Glomerular visceral epithelial cell (primary cell): ENCODE measurements at regions not wholly inside any gene's neighbourhood (a gene's known extent, or its start where the extent isn't known, plus 50 kb on each side); places are given as distances from the start of the nearest gene placed in this dataset.

ENCODE experiments used
- DNase-seq: peaks from one replicate; pipeline ENCODE4 v3.0.0-alpha.2; 2016; ENCODE audit errors: extremely low spot score

- DNase-seq: no peak
Measured at GRCh38 chr11:42593441-42593840, 718.4 kb upstream of the API5 start.

- no peak for DNase-seq
Measured at GRCh38 chr11:42595876-42596275, 715.9 kb upstream of the API5 start.

GRCh38 chr11:42596576-42597145 lies 715.1 kb upstream of the API5 start:
- no peak for DNase-seq

GRCh38 chr11:42598341-42598740 lies 713.5 kb upstream of the API5 start:
- DNase-seq: no peak

DNA sequence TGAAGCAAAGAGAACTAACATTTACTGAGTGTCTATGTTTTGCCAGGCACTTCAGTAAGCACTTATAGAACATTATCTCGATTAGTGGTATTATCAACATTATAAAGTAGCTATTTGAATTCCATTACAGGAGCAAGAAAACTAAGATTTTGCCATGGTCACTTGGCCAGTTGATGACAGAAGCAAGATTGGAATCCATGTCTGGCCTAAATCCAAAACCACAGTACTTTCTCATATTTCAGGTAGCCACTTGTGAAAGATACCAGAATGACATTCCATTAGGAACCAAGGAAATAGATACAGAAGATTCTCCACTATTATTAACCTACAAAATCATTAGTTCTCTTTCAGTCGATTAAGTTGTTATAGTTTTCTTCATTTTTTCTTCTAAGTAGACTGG lies 691.0 kb upstream of the API5 start:
- no peak for DNase-seq

GRCh38 chr11:42625757-42626665 lies 685.8 kb upstream of the API5 start:
- no peak for DNase-seq

DNA sequence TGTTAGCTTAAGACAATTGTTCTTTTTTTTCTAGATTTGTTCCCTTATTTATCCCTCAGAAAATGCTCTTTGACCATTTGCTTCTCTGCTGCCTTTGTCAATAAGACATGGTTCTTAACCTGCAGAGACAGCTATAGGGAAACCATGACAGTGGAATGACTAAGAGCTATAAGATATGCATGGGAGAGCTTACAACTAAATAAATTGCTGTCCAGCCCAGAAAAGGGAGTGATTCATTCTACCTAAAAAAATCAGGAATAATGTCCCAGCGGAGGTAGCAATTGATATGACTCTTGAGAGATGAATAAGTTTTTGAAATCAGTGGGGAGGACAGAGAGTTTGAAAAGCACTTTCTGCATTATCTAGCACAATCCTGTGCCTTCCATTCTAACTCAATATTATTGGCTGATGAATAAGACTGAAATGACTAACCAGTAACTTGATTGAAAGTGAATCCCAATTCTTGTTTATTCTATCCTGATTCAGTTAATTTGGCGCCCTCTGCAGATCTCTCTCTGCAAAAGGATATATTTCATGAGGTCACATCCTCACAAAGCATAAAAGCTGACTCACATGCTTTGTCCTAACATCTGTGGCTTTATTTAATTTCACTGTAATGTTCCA lies 680.5 kb upstream of the API5 start:
- no peak for DNase-seq

GRCh38 chr11:42646959-42647358 lies 664.8 kb upstream of the API5 start:
- DNase-seq: no peak

DNA sequence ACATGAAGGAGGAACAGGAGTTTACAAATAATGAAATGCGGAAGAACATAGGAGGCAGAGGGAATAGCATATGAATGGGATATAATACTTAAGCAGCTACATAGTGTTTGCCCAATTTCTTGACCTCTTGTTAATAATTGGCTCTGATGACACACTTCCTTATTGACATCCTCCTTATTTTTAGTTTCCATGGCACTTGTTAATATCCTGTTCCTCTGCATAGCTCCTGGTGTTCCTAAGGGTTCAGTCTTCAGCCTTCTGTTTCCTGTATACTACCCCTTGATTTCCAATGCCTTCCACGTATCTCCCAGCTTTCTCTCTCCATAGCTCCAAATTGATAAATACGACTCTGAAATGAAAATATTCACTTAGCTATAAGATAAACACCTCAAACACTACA lies 663.8 kb upstream of the API5 start:
- no peak for DNase-seq

GRCh38 chr11:42651621-42652020 lies 660.2 kb upstream of the API5 start:
- DNase-seq: no peak

DNA sequence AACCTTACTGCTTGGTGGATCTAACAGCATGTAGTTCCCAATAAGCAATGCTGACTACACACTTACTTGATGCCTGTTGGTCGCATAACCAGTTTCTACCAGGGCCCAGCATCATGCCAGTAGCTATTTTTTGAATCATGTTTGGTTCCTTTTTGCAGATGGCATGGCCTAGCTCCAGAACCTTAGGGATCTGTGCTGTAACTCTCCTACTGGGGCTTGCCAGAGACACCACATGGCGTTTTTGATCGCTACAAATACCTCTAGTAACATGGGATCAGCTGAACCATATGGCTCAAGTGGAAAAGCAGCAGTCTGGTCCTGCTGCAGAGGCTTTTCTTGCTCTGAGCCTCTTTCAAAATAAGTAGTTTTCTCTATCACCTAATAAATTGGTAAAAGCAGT lies 654.6 kb upstream of the API5 start:
- no peak for DNase-seq

DNA sequence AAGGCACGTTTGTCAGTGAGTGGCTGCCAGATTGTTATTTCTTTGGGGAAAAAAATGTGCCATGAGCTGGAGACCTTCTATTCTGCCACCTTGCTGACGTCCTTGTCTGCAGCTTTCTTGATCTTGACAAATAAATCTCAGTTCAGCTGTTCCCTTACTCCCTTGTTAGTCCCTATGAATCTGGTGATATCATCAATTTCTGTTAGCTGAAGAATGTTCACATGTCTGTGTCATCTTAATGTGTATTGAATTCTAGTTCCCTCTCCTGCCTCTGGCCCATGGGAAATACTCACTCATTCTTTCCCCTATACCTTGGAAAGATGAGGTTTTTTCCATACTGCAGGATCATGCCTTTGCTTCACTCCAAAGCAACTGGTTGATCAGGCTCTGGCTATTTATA lies 649.9 kb upstream of the API5 start:
- DNase-seq: no peak

- no peak for DNase-seq
Measured at GRCh38 chr11:42669248-42669976, 642.4 kb upstream of the API5 start.

DNA sequence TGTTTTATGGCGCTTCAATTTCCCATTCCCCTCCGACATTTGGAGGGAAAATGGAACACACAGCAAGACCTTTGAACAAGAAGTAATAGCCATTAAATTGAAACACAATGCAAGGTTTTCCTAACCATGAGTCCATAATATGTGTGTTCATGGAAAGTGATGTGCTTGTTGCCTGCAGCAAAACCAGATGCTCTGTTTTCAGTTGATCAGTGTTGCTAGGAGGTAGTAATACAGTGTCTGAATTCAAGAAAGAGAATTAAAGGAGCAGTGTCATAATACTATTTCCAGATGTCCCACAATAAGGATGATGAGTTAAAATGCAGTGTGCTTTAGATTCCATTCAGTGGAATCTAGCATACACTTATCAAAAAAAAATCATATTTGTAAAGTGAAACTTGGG lies 637.4 kb upstream of the API5 start:
- no peak for DNase-seq

DNA sequence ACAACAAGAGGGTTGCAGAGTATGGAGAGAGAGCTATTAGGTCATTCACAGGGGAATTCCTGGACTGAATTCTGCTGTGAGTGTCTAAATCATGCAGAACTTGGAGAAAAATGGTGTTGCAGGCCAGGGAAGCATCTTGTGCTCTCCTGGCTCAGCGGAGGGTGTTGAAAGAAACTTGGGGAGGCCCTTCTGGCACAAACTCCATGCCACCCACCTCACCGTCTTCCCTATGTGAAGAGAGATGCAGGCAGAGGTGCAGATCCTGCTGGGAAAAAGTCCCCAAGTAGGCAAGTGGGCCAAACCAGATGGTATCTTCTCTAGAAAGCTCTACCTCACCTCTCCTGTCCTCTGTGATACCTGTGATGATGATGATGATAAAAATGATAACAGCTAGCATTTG lies 604.3 kb upstream of the API5 start:
- no peak for DNase-seq

- DNase-seq: no peak
Measured at GRCh38 chr11:42709216-42709615, 602.6 kb upstream of the API5 start.

DNA sequence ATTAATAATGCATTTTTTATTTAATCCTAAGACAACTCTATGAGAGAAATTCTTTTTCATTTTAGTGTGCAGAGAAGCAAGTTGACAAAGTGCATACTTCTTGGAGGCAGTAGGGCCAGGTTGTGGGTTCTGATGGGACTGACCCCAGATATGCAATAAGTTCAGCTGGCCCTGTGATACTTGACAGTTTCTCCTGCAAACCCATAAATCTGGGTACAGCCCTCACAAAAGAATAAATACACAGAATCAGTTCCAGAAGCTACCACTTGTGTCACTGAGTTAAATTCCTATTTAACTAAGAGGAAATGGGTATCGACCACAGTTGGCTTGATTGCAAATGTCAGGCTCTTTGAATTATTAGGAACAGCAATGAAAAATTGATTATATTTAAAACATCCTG lies 598.5 kb upstream of the API5 start:
- DNase-seq: no peak

GRCh38 chr11:42713753-42714152 lies 598.0 kb upstream of the API5 start:
- no peak for DNase-seq

GRCh38 chr11:42720716-42721563 lies 590.9 kb upstream of the API5 start:
- DNase-seq: no peak

- no peak for DNase-seq
Measured at GRCh38 chr11:42727879-42728278, 583.9 kb upstream of the API5 start.

DNA sequence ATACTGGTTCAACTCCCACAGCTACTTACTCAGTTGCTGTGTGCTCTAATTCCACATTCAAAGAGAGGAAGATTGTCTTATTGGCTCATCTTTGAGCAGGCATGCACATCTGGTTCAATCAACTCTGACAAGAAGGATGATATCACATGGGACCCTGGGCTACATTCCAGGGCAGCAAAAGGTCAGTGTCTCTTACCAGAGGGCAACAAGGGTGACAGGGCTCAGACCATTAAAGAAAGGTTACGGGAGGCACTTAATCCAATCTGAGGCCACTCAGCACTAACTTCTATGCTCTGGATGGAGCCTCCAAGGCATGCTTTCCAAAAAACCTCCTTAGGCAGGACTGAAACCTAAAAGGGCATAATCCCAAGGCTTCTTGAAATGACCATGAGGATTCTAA lies 549.4 kb upstream of the API5 start:
- DNase-seq: no peak

DNA sequence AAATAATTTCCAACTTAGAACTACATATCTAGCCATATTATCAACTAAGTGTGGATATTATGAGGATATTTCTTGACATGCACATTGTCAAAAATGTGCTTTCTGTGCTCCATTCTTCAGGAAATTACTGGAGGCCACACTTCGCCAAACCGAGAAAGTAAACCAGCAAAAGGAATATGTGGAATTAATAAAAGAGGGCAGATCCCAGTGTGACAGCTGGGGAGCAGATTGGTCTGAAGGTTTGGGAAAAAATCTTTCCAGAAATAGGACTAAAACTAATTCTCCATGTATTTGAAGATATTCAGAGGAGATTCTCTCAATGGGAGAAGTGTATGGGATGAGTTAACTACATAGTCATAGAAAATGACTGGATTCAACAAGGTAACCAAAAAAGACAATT lies 546.9 kb upstream of the API5 start:
- DNase-seq: no peak
